NCI-H345 treated with DMSO at 0.1 percent for 48 hours (cell line): ENCODE measurements at regions not wholly inside any gene's neighbourhood (a gene's known extent, or its start where the extent isn't known, plus 50 kb on each side); places are given as distances from the start of the nearest gene placed in this dataset.
"Not testable (repeated sequence)": the region's sequence is repeated elsewhere in the genome, so short reads cannot be mapped to it uniquely, and the experiment has no call there.

ENCODE experiments used
- DNase-seq: peaks from one replicate; lab custom pipeline; 2025; ENCODE audit not compliant: unreplicated experiment; lab: John Stamatoyannopoulos, UW

- no peak for DNase-seq
Observed at GRCh38 chr6:159642995-159643394, 50.0 kb downstream of the SOD2 start.

GRCh38 chr6:159642481-159642880 is 50.6 kb downstream of the SOD2 start:
- no peak for DNase-seq

- no peak for DNase-seq
Observed at GRCh38 chr6:159640722-159641482, 52.1 kb downstream of the SOD2 start.

GRCh38 chr6:159640322-159640721 is 52.7 kb downstream of the SOD2 start:
- peak; percentile 53 for DNase-seq

GRCh38 chr6:159639721-159640120 is 53.3 kb downstream of the SOD2 start:
- no peak for DNase-seq

GRCh38 chr6:159633196-159633595 is 59.8 kb downstream of the SOD2 start:
- DNase-seq: no peak

- DNase-seq: no peak
Observed at GRCh38 chr6:159631886-159632285, 61.2 kb downstream of the SOD2 start.

GRCh38 chr6:159627939-159628338 is 65.1 kb downstream of the SOD2 start:
- DNase-seq: no peak

- DNase-seq: not testable (repeated sequence)
Observed at GRCh38 chr6:159626506-159626905, 66.5 kb downstream of the SOD2 start.

- DNase-seq: no peak
Observed at GRCh38 chr6:159623156-159623555, 69.9 kb downstream of the SOD2 start.

GRCh38 chr6:159620947-159621346 is 72.1 kb downstream of the SOD2 start:
- no peak for DNase-seq

- no peak for DNase-seq
Observed at GRCh38 chr6:159617444-159617843, 75.6 kb downstream of the SOD2 start.

- DNase-seq: no peak
Observed at GRCh38 chr6:159616456-159616855, 76.6 kb downstream of the SOD2 start.

- DNase-seq: no peak
Observed at GRCh38 chr6:159615918-159616317, 77.1 kb downstream of the SOD2 start.

- DNase-seq: no peak
Observed at GRCh38 chr6:159610881-159611280, 82.2 kb downstream of the SOD2 start.

GRCh38 chr6:159609652-159610178 is 83.3 kb downstream of the SOD2 start:
- no peak for DNase-seq

- DNase-seq: no peak
Observed at GRCh38 chr6:159608961-159609651, 83.9 kb downstream of the SOD2 start.

GRCh38 chr6:159606786-159607185 is 86.3 kb downstream of the SOD2 start:
- DNase-seq: no peak

- DNase-seq: no peak
Observed at GRCh38 chr6:159604443-159604956, 88.5 kb downstream of the SOD2 start.

- DNase-seq: no peak
Observed at GRCh38 chr6:159602431-159603041, 90.5 kb downstream of the SOD2 start.

- no peak for DNase-seq
Observed at GRCh38 chr6:159601211-159601610, 91.8 kb downstream of the SOD2 start.

- DNase-seq: no peak
Observed at GRCh38 chr6:159595173-159595572, 97.9 kb downstream of the SOD2 start.
